HG02759 (cell line): ENCODE measurements at regions not wholly inside any gene's neighbourhood (a gene's known extent, or its start where the extent isn't known, plus 50 kb on each side); places are given as distances from the start of the nearest gene placed in this dataset.

Experiments
- ATAC-seq: cut with Tn5 transposase; IDR thresholded peaks from one replicate; pipeline ENCODE4 v1.9.1; 2021; ENCODE audit warnings: mild to moderate bottlenecking, moderate library complexity; ENCODE audit not compliant: unreplicated experiment

DNA sequence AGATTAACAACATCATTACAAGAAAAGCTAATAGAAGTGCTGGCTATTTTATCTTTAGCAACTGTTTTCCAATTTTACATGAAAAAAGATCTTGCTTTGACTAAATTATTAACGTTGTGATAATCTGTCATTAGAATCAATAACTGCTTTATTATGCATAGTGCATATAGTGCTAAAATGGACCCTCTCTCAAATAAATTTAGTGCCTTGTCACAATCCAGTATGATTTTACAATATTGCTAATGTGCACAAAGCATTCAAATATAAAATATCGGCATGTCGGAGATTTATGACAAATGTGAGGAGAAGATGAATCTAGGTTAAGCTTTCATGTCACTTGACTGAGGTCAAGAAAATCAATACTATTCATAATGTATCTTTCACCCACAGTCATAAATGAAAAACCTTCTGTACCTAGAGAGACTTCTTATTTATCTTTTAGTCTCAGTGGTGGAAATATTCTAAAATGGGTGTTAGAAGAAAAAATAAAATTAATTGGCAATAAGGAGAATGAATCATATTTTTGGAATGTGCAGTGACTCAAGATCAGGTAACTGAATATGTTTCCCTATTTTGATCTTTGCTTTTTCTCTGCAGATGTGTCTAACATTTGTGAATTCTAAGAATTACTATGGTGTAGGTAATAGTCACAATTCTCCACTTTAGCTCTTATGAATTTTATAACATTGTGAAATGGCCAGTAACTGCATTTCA lies 672.9 kb upstream of the GRAMD2B start:
- no peak for ATAC-seq

DNA sequence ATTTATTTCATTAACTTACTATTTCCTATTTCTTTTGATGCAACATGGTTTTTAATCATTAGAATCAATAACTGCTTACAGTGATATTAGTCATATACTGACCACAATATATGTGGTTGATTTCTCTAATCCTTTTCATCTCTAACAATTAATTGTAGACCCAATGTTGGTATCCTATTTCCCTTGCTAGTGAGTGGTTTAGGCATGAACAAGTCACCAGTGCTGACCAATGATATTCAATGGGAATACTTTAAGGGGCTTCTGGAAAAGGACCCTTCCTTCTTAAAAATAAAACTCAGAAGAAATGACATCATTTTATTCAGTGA lies 672.4 kb upstream of the GRAMD2B start:
- ATAC-seq, result no peak

DNA sequence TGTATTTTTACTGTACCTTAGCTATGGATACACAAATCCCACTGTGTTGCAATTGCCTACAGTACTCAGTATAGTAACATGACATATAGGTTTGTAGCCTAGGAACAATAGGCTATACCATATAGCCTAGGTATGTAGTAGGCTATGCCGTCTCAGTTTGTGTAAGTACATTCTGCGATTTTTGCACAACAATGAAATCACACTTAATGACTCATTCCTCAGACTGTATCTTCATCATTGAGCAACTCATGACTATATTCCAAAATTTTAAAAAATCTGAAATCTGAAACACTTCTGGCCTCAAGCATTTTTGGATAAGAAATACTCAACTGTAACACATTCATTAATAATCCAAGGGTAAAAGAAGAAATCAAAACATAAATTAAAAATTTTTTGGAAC lies 666.8 kb upstream of the GRAMD2B start:
- ATAC-seq, result no peak

DNA sequence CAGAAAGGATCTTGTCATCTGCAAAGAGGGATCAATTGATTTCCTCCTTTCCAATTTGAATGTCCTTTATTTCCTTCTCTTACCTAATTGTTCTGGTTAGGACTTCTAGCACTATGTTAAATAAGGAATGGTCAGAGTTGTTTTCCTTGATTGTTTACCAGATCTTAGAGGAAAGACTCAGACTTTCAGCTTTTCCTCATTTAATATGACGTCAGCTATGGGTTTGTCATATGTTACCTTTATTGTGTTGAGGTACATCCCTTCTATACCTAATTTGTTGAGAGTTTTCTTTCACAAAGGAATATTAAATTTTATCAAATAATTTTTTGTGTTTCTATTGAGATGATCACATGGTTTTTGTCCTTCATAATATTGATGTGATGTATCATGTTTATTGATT lies 656.5 kb upstream of the GRAMD2B start:
- no peak for ATAC-seq

DNA sequence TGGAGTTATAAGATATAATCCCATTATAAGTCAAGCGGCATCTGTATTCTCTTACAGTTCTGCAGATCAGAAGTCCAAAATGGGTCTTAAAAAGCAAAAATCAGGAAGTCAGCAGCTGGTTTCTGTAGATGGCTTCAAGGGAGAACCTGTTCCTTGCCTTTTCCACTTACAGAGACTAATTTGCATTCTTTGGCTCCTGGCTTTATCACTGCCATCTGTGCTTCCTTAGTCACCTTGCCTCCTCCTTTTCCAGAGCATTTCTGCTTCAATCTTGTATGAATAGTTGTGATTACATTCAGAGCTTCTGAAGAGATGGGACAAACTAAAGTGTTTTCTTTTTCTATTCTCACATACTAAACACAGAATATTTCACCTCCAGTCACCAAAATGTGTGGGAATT lies 647.3 kb upstream of the GRAMD2B start:
- no peak for ATAC-seq

DNA sequence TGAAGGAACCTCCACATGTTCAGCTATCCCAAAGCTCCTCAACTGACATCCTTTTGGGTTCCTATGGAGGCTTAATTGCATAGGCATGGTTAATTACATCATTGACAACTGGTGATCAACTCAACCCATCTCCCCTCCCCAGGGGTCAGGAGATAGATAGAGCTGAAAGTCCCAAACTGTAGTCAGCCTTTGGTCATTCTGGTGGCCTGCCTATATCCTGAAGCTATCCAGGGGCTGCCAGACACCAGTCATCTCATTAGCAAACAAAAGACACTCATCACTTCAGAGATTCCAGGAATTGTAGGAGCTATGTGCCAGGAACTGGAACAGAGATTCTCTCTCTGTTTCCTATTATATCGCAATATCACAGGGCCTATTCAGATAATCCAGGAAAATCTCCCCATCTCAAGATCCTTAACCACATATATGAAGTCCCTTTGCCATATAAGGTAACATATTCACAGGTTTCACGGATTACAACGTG lies 646.5 kb upstream of the GRAMD2B start:
- ATAC-seq, result no peak

DNA sequence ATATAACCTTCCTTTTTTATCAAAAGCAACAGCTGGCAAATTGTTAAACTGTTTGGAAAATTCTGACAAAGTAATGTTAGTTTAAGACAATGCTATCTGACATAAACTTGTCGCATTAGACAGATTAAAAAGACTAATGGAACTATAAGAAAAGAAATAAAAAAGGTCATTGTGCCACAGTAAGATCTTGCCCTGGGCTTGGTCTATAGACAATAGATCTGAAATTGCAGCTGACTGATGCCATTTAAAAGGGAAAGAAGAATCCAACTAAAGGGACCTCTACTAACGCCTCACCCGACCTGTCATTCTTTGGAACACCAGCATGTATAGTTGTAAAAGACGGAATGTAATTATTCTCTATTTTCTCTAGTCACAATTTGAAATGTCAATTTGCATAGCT lies 644.4 kb upstream of the GRAMD2B start:
- ATAC-seq, result no peak

DNA sequence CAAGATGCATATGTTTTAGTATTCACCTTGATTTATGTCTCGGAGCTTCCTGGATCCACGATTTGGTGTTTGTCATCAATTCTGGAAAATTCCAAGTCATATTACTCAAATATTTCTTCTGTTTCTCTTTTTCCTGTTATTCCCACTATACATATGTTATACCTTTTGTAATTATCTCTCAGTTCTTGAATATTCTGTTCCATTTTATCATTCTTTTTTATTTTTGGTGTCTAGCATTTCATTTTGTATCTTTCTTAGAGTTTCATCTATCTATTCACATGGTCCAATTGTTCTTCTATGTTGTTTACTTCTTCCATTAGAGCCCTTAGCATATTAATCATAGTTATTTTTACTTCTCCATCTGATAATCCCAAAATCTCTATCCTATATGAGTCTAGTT lies 637.8 kb upstream of the GRAMD2B start:
- no peak for ATAC-seq

DNA sequence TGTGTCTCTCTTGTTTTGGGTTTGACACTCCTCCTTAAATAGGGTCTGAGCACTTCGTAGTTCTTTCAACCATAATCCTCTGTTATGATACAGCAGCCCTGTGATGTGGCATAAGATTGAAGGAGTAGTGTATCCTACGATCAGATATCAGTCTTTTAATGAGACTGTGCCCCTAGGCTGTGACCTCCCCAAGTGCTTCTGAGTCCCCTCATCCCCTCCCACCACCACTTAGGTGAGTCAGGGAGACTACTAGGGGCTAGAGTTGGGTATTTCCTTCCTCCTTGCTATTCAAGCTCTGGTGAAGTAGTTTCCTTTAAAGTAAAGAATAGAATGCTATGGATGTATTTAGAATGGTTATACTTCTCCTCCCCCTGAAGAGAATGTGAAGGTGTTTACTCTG lies 637.2 kb upstream of the GRAMD2B start:
- no peak for ATAC-seq

DNA sequence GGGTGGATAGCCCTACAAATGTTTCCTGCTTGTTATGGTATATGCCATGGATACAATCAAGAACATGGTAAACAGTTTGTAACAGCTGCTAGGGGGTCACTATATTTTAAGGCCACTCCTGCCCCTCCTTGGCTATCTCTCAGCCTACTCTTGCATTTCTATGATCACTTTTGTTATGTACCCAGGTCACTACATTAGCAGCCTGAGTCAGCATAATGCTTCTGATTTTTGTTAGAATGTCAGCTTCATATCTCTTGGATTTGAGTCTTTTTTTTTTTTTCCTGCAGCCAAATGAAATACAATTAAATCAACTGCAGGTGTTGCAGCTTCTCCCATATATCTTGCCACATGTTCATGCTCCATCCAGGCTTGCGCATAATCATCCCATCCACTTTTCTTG lies 629.7 kb upstream of the GRAMD2B start:
- ATAC-seq, result no peak

DNA sequence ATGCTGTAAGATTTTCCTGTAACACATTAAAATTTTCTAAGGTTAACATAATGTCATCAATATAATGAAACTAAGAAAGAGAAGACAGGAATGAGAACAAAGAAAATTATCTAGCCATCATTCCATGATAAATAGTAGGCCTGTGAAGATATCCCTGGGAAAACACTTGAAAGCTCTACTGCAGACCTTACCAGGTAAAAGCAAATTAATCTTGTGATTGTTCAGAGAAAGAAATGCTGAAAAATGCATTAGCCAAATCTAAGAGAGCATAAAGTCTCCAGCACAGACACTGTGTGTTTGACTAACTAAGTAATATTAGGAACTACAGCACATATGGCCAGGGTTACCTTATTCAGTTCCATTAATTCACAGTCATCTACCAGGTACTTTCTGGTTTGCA lies 628.3 kb upstream of the GRAMD2B start:
- no peak for ATAC-seq

DNA sequence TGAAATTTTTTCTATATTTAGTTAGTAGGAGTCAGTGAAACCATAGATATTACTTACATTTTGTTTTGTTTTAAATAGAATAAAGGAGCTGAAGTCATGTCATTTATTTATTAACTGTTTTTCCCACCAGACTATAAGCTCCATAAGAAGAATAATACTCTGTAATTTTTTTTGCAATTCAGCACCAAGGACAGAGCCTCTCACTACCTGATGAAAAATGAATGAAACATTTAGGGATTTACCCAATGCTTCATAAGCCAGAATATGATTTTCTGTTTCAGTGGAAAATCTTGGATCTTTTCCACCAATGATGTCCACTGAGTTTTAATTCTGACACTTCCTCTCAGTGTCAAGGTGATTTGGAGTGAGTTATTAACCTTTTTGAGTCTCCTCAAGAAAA lies 624.9 kb upstream of the GRAMD2B start:
- ATAC-seq, result no peak

DNA sequence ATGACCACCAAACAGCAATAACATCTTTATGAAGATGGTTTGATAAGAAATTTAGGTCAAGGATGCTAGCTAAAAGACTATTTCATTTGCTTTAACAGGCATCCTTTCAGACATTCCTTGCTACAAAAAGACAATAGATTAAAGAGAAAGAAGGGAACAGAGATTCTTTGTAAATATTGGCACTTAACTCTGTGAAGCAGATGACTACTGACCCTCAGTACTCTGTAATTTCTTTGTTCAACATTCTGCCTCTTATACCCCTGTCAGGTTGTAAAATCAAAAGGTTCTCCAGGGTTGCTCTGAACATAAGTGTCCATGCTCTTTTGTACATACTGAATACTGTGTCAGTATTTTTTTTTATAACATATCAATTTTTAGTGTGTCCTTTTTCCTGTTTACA lies 610.6 kb upstream of the GRAMD2B start:
- no peak for ATAC-seq

DNA sequence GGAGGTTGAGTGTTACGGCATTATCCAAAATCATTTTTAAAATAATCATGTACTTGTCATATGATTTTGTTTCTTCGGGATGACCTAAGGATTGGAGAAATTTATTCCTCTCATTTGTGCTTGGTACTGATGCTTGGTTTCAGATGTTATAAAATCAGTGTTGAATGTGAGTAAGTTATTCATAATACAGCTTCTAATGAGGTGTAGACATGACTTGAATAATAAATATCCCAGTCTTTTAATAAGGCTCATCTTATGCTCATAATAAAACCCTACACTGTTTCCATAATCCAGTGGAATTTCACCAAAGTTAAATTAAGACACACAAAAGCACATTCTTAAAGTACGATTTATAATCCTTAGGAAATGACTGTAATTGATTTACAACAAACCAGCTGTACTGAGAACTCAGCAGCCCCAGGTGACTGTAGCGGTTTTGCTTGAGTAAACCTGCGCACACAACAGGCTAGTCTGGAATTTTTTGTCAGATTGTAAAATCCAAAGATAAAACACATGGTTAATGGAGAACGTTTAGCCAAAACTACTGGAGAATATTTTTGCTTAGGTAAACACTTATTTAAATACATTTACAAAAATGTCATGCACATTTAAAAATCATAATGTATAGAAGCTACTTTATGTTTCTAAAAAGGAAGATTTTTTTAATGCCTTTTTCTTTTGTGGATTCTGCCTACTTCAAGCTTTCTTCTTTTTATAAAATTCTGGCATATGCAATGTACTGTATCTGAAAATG lies 609.8 kb upstream of the GRAMD2B start:
- no peak for ATAC-seq

DNA sequence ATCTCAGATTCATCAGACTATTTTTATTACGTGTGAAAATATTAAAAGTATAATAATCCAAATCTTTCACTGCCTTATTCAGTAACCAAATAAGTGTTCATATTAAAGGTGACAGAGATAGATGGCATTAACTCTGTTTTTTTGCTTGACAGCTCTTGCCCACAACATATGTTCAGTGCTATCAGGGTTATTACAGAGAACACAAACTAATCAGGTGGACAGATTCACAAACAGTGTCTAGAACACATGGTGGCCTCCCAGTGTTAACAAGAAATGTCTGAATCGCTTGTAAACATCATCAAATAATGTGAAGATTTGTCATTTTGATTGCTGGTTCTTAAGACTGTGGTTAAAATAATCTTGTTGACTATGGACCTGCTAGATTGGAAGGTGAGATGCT lies 609.1 kb upstream of the GRAMD2B start:
- no peak for ATAC-seq

DNA sequence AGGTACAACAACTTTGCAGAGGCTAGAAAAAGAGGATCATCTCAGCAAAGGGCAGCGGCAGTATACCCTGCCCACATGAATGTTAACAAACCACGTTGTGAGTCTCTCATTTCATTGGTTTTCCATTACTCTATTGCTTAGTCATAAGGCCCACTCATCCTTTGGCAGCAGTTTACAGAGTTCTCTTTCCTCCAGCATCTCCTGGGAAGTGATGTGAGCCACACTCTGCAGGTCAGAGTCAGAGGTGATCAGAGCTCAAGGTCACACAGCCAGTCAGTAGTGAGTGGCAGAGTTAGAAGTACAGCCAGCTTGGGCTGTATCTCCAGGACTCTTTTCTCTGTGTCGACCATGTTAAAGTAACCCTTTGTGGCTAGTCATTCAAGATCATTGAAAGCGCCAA lies 599.6 kb upstream of the GRAMD2B start:
- no peak for ATAC-seq

DNA sequence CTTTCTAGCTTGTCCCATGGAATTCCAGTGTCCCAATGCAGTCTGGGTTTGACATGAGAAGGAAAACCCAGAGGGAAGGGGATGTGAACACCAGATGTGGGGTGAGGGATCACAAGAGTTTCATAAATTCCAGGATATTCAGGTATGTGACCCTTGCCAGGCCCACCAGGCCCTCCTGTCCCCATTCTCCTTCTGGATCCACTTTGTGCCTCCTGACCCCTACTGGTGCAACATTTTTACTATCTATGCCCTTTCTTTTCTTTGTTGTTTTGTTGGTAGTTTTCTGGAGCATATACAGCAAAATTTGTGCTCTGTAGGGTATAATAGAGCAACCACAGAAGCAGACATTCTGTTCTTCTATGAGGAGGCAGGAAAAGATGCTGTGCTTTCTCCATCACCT lies 597.0 kb upstream of the GRAMD2B start:
- no peak for ATAC-seq

DNA sequence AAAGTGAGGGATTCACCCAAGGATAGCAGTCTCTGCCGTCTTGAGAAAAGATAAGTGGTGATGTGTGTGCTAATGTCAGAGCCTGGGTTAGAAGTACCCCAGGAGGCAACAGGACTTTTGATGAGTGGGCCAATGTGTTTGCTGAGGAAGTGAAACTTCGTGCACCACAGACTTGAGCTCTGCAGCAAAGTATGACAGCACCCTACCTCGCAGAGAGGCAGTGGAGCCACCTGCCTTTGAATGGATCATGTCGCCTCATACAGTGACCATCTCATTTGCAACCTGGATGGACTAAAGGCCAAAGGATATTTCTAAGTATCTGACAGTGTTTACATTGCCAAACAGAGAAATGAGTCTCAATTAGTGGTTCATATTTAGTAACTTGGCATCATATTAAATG lies 593.9 kb upstream of the GRAMD2B start:
- ATAC-seq, result peak; percentile 82

DNA sequence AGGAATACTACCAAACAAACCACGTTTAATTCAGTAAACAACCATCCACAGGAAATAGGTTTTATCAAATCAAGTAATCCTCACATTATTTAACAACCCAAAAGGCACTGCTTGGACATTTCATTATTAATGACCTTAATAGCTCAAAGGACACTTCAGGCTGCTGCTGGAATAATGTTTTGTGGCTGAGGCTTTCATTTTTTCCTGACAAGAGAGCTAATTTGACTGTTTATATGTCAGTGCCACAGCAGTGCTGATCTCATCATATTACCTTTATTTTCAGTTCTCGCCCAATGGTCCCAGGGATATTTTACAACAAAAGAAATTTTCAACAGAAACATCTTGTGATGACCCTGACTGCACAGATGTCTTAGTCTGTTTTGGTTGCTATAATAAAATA lies 589.8 kb upstream of the GRAMD2B start:
- ATAC-seq, result no peak

DNA sequence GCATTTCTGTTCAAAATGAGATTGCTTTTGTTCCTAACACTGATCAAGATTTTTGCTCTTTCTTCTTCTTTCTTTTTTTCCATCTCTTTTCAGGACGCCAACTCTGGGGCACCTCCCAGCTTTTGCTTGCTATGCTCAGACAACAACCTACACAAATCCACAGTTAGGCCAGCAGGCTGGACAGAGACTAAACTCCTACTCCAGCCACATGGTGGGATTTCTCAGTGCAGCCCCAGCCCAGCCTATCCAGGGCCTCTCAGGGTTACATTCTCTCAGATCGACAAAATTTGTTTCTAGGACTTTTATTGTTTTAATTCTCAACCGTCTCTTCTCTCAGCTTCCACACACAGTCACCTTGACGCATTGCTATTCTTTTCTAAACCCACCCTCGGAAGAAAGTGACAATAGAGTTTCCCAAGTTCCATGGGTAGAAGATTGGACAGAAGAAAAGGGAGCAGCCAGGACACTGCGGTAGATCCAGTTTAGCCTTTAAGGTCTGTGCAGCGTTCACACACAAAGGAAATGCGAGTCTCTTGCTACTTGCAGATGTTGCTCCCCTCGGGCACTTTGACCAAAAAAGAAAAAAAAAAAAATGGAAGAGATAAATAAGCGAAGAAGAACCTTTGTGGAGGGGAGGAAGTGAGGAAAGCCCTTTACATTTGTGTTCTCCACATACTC lies 588.6 kb upstream of the GRAMD2B start:
- ATAC-seq, result no peak

DNA sequence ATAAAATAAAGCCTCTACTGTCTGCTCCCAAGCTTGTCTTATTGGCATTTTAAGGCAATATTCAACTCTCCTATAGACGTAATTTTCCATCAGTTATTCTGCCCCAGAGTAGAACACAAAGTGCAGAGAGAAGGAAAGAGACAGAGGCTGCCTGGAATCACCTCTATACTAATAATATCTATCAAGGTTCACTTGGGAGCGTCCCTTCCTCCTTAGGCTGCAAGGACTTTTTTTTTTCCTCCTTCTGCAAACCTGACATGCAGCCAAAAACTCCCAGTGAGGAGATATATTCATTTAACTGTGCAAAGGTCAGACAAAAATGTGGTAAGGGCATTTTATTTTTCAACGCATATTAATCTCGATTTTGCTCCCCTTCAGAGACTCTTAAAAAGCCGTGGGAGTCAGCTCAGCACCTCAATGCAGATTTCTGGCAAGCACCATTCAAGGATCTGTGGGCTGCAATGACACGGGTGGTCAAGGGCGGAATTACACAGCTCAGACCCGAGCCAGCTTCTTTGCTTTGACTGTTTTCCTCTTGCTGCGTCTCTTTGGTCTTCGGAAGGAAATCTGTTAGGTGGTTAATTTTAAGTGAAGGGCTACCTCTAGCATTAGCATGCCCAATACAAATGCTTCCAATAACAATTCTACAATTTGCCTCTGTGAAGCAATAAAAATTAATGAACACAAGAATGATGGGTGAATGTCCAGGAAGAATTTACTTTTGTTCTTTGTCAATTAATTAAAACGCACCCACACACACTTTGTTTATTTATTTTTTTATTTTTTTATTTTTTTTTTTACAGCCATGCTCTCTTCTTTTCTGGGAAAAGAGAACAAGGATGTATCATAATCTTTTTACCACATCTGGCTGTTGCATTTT lies 587.7 kb upstream of the GRAMD2B start:
- ATAC-seq, result peak; percentile 71
